Sigmoid colon (tissue), 6 donors: ENCODE measurements at regions not wholly inside any gene's neighbourhood (a gene's known extent, or its start where the extent isn't known, plus 50 kb on each side); places are given as distances from the start of the nearest gene placed in this dataset.

Experiments
- DNase-seq: peaks from one replicate; pipeline ENCODE4 v3.0.0-alpha.2; 2019
- H3K27ac ChIP-seq, 4 donors: fragments of 200-600 bp; sonication (generic); one replicate each; pipeline ENCODE4 v1.5.1; 2016 to 2019; ENCODE audit warnings: mild to moderate bottlenecking in 1 of 4
- H3K27me3 ChIP-seq, 3 donors: fragments of 200-600 bp; sonication (generic); one replicate each; pipeline ENCODE4 v1.5.1; 2019; ENCODE audit warnings: mild to moderate bottlenecking in 1 of 3
- H3K36me3 ChIP-seq, 4 donors: fragments of 200-600 bp; sonication (generic); one replicate each; pipeline ENCODE4 v1.5.1; 2016 to 2019
- H3K4me1 ChIP-seq, 4 donors: fragments of 200-600 bp; sonication (generic); one replicate each; pipeline ENCODE4 v1.5.1; 2017 to 2019
- H3K4me3 ChIP-seq, 4 donors: fragments of 200-600 bp; sonication (generic); one replicate each; pipeline ENCODE4 v1.5.1; 2017 to 2019; ENCODE audit warnings: mild to moderate bottlenecking in 2 of 4, moderate library complexity in 1 of 4
- H3K9me3 ChIP-seq, 4 donors: fragments of 200-600 bp in 3 of 4; sonication (generic) in 3 of 4; one replicate each; pipeline versions ENCODE4 v1.5.1 to v1.6.1; 2013 to 2019
- CTCF ChIP-seq, 4 experiments: fragments of 450-650 bp in 3 of 4; fragments of 200-600 bp in 1 of 4; IDR thresholded peaks; one replicate each; pipeline ENCODE4 v1.5.1; 2016 to 2019; ENCODE audit warnings: antibody characterized with exemption in 4 of 4, mild to moderate bottlenecking in 3 of 4, moderate library complexity in 2 of 4
- EP300 ChIP-seq, 4 donors: sonication (generic); formaldehyde crosslinking; IDR thresholded peaks; one replicate each; pipeline ENCODE4 v1.6.1; 2017; ENCODE audit warnings: antibody characterized with exemption in 4 of 4
- POLR2A ChIP-seq, 2 donors: fragments of 450-650 bp; IDR thresholded peaks; one replicate each; pipeline ENCODE4 v1.6.1; 2016; ENCODE audit warnings: antibody characterized with exemption in 2 of 2, mild to moderate bottlenecking in 2 of 2, moderate library complexity in 2 of 2
- POLR2AphosphoS5 ChIP-seq, 4 donors: sonication (generic); formaldehyde crosslinking; IDR thresholded peaks; one replicate each; pipeline ENCODE4 v1.6.1; 2017; ENCODE audit warnings: antibody characterized with exemption in 4 of 4
- WGBS, 2 donors: extraction: QIAGEN DNeasy Blood & Tissue Kit; methylation state at CpG; one replicate each; pipeline ENCODE4 v1.1.7; 2013; 5-methylcytosine and 5-hydroxymethylcytosine counted together
- intact Hi-C: fragments of 100-400 bp; cut with DNase I; formaldehyde crosslinking; loops from one replicate; pipeline ENCODE4 v1.15.1; 2023
- donor health status: healthy with polysubstance abuse.
- donor health status: healthy.

- Histone ChIP-seq H3K4me3 (no peak overlapping the region), H3K27ac (no peak overlapping the region), H3K27me3 (no peaks in the 10 kb centered on the region), H3K9me3 (no peaks in the 10 kb centered on the region), H3K36me3 (no peaks in the 10 kb centered on the region), H3K4me1 (peaks cover 0 to 5% (median 4%) of the 10 kb centered on the region in 4 donors)
- TF ChIP-seq EP300 (IDR thresholded peaks at IDR 0.05) (no peak), POLR2A (IDR thresholded peaks at IDR 0.05) (no peak), POLR2AphosphoS5 (IDR thresholded peaks at IDR 0.05) (no peak), CTCF (IDR thresholded peaks at IDR 0.05) (no peak)
- 21 to 76% methylated on average over 4 of the region's 4 CpGs for WGBS, 2 donors
- intact Hi-C loops, result no loop called here
- DNase-seq, result no peak
These were observed 311.0 kb upstream of the RARB start for GRCh38 chr3:25117005-25117593.

GRCh38 chr3:25119682-25120081 lies 308.4 kb upstream of the RARB start:
- no peaks in the 10 kb centered on the region for H3K27me3 ChIP-seq
- no peak overlapping the region for H3K27ac ChIP-seq
- DNase-seq, result no peak
- WGBS, 2 donors, result 78 to 88% methylated on average over 1 of the region's 1 CpG
- intact Hi-C loops, result no loop called here
- H3K9me3 ChIP-seq, result no peaks in the 10 kb centered on the region
- H3K36me3 ChIP-seq, result no peaks in the 10 kb centered on the region
- H3K4me1 ChIP-seq, result peaks cover 0 to under 1% (median under 1%) of the 10 kb centered on the region in 4 donors
- TF ChIP-seq EP300 (IDR thresholded peaks at IDR 0.05) (no peak), CTCF (IDR thresholded peaks at IDR 0.05) (no peak), POLR2A (IDR thresholded peaks at IDR 0.05) (no peak), POLR2AphosphoS5 (IDR thresholded peaks at IDR 0.05) (no peak)
- no peak overlapping the region for H3K4me3 ChIP-seq

- TF ChIP-seq POLR2A (IDR thresholded peaks at IDR 0.05), result no peak
- no peak for TF ChIP-seq CTCF (IDR thresholded peaks at IDR 0.05)
- no peak for TF ChIP-seq EP300 (IDR thresholded peaks at IDR 0.05)
- TF ChIP-seq POLR2AphosphoS5 (IDR thresholded peaks at IDR 0.05), result no peak
- no peak overlapping the region for H3K4me3 ChIP-seq
- H3K36me3 ChIP-seq, result no peaks in the 10 kb centered on the region
- no peak overlapping the region for H3K27ac ChIP-seq
- DNase-seq, result no peak
- no peaks in the 10 kb centered on the region for H3K9me3 ChIP-seq
- no peaks in the 10 kb centered on the region for H3K27me3 ChIP-seq
- no peaks in the 10 kb centered on the region for H3K4me1 ChIP-seq
- intact Hi-C loops, result no loop called here
- WGBS, 2 donors, result 14 to 57% methylated on average over 4 of the region's 4 CpGs
These were observed 307.4 kb upstream of the RARB start for GRCh38 chr3:25120665-25121064.

GRCh38 chr3:25125201-25125600 lies 302.9 kb upstream of the RARB start:
- intact Hi-C loops, result no loop called here
- Histone ChIP-seq H3K27me3 (no peaks in the 10 kb centered on the region), H3K9me3 (peaks cover 0 to 9% (median 1%) of the 10 kb centered on the region in 4 donors), H3K27ac (no peak overlapping the region), H3K4me1 (no peaks in the 10 kb centered on the region), H3K4me3 (no peak overlapping the region), H3K36me3 (no peaks in the 10 kb centered on the region)
- no peak for TF ChIP-seq POLR2AphosphoS5 (IDR thresholded peaks at IDR 0.05)
- TF ChIP-seq EP300 (IDR thresholded peaks at IDR 0.05), result no peak
- no peak for TF ChIP-seq POLR2A (IDR thresholded peaks at IDR 0.05)
- TF ChIP-seq CTCF (IDR thresholded peaks at IDR 0.05), result no peak
- DNase-seq, result no peak
- 87 to 90% methylated on average over 4 of the region's 4 CpGs for whole genome bisulfite sequencing, 2 donors

- no peaks in the 10 kb centered on the region for H3K36me3 ChIP-seq
- WGBS, 2 donors, result 80% methylated on average over 2 of the region's 2 CpGs
- no peaks in the 10 kb centered on the region for H3K27me3 ChIP-seq
- no peaks in the 10 kb centered on the region for H3K4me1 ChIP-seq
- TF ChIP-seq CTCF (IDR thresholded peaks at IDR 0.05), result no peak
- no peak for TF ChIP-seq POLR2AphosphoS5 (IDR thresholded peaks at IDR 0.05)
- TF ChIP-seq EP300 (IDR thresholded peaks at IDR 0.05), result no peak
- no peak for TF ChIP-seq POLR2A (IDR thresholded peaks at IDR 0.05)
- peaks cover 0 to 9% (median 3%) of the 10 kb centered on the region in 4 donors for H3K9me3 ChIP-seq
- H3K4me3 ChIP-seq, result no peak overlapping the region
- H3K27ac ChIP-seq, result no peak overlapping the region
- intact Hi-C loops, result no loop called here
- DNase-seq, result no peak
These were observed 299.3 kb upstream of the RARB start for GRCh38 chr3:25128735-25129134.
